Neuronal stem cell (in vitro differentiated cells): ENCODE measurements at regions not wholly inside any gene's neighbourhood (a gene's known extent, or its start where the extent isn't known, plus 50 kb on each side); places are given as distances from the start of the nearest gene placed in this dataset.

Source experiments
- DNase-seq: peaks from one replicate; pipeline ENCODE4 v3.0.0-alpha.2; 2013; ENCODE audit warnings: low spot score
- H2AFZ ChIP-seq: one replicate; pipeline ENCODE4 v1.6.1; 2013; ENCODE audit warnings: mild to moderate bottlenecking, low read length, inconsistent platforms
- H2AK5ac ChIP-seq: 2 replicates; pipeline ENCODE4 v1.6.1; 2013; ENCODE audit warnings: low read depth, mild to moderate bottlenecking, inconsistent platforms, low read length, moderate library complexity, mixed read lengths
- H2BK120ac ChIP-seq: 2 replicates; pipeline ENCODE4 v1.6.1; 2013; ENCODE audit warnings: low read depth, mild to moderate bottlenecking, inconsistent platforms, low read length, moderate library complexity, mixed read lengths
- H2BK12ac ChIP-seq: one replicate; pipeline ENCODE4 v1.6.1; 2013; ENCODE audit warnings: low read length, inconsistent platforms
- H2BK15ac ChIP-seq: 2 replicates; pipeline ENCODE4 v1.6.1; 2013; ENCODE audit warnings: mild to moderate bottlenecking, low read length, inconsistent platforms, mixed read lengths
- H2BK5ac ChIP-seq: one replicate; pipeline ENCODE4 v1.6.1; 2013; ENCODE audit warnings: inconsistent platforms, mild to moderate bottlenecking, low read length, moderate library complexity
- H3K14ac ChIP-seq: one replicate; pipeline ENCODE4 v1.6.1; 2013; ENCODE audit warnings: low read length, inconsistent platforms
- H3K18ac ChIP-seq: 2 replicates; pipeline ENCODE4 v1.6.1; 2013; ENCODE audit warnings: low read length, inconsistent platforms
- H3K23ac ChIP-seq: 2 replicates; pipeline ENCODE4 v1.6.1; 2013; ENCODE audit warnings: low read depth, mild to moderate bottlenecking, mixed read lengths, low read length, inconsistent platforms; ENCODE audit not compliant: poor library complexity
- H3K27ac ChIP-seq: replicated peaks from 3 replicates; pipeline ENCODE4 v1.5.1; 2013; ENCODE audit warnings: low read length, inconsistent platforms
- H3K27me3 ChIP-seq, 3 experiments: 2 replicates each; pipeline ENCODE4 v1.6.1; 2013; ENCODE audit warnings: low read length in 3 of 3, mild to moderate bottlenecking in 2 of 3, inconsistent platforms in 1 of 3, low read depth in 1 of 3, mixed read lengths in 1 of 3, moderate library complexity in 1 of 3; ENCODE audit not compliant: control insufficient read depth in 3 of 3, insufficient read depth in 3 of 3
- H3K36me3 ChIP-seq, 2 donors: replicated peaks in 1 of 2; 2 replicates each; pipeline ENCODE4 v1.6.1; 2013; ENCODE audit warnings: low read length in 2 of 2; ENCODE audit not compliant: control insufficient read depth in 2 of 2, insufficient read depth in 2 of 2
- H3K4ac ChIP-seq: 2 replicates; pipeline ENCODE4 v1.6.1; 2013; ENCODE audit warnings: inconsistent platforms, mild to moderate bottlenecking, low read length, moderate library complexity
- H3K4me1 ChIP-seq, 2 donors: 1 replicate in 1 of 2; 2 replicates in 1 of 2; pipeline ENCODE4 v1.6.1; 2013; ENCODE audit warnings: low read length in 2 of 2, low read depth in 1 of 2; ENCODE audit not compliant: control insufficient read depth in 2 of 2, insufficient read depth in 1 of 2
- H3K4me2 ChIP-seq: one replicate; pipeline ENCODE4 v1.6.1; 2013; ENCODE audit warnings: mild to moderate bottlenecking, low read length, inconsistent platforms; ENCODE audit not compliant: insufficient read depth, poor library complexity, severe bottlenecking
- H3K4me3 ChIP-seq, 2 donors: 2 replicates each; pipeline ENCODE4 v1.5.1; 2013; ENCODE audit warnings: low read length in 2 of 2, mild to moderate bottlenecking in 2 of 2, inconsistent platforms in 1 of 2, moderate library complexity in 1 of 2
- H3K79me1 ChIP-seq: one replicate; pipeline ENCODE4 v1.6.1; 2013; ENCODE audit warnings: low read depth, mild to moderate bottlenecking, inconsistent platforms, low read length, moderate library complexity
- H3K9ac ChIP-seq: one replicate; pipeline ENCODE4 v1.6.1; 2013; ENCODE audit warnings: mild to moderate bottlenecking, low read depth, low read length, inconsistent platforms; ENCODE audit not compliant: poor library complexity
- H3K9me3 ChIP-seq, 2 donors: replicated peaks in 1 of 2; 2 replicates each; pipeline versions ENCODE3 to v1.6.1; 2013; ENCODE audit warnings: low read length in 2 of 2, mild to moderate bottlenecking in 2 of 2, inconsistent platforms in 1 of 2, low read depth in 1 of 2, mixed read lengths in 1 of 2, moderate library complexity in 1 of 2; ENCODE audit not compliant: control insufficient read depth in 2 of 2, insufficient read depth in 1 of 2
- H4K8ac ChIP-seq: one replicate; pipeline ENCODE4 v1.6.1; 2013; ENCODE audit warnings: low read depth, mild to moderate bottlenecking, inconsistent platforms, low read length, moderate library complexity
- H4K91ac ChIP-seq: one replicate; pipeline ENCODE4 v1.6.1; 2013; ENCODE audit warnings: low read length, low read depth, mild to moderate bottlenecking, inconsistent platforms; ENCODE audit not compliant: poor library complexity
- WGBS, 2 donors: extraction: QIAGEN DNeasy Blood & Tissue Kit; methylation state at CpG; one replicate each; pipeline ENCODE4 v1.1.7; 2013; ENCODE audit warnings: missing lambda C conversion rate in 2 of 2, mixed read lengths in 1 of 2; ENCODE audit not compliant: insufficient read length in 2 of 2, insufficient replicate concordance in 1 of 2; ENCODE audit errors: extremely low coverage in 2 of 2; 5-methylcytosine and 5-hydroxymethylcytosine counted together

DNA sequence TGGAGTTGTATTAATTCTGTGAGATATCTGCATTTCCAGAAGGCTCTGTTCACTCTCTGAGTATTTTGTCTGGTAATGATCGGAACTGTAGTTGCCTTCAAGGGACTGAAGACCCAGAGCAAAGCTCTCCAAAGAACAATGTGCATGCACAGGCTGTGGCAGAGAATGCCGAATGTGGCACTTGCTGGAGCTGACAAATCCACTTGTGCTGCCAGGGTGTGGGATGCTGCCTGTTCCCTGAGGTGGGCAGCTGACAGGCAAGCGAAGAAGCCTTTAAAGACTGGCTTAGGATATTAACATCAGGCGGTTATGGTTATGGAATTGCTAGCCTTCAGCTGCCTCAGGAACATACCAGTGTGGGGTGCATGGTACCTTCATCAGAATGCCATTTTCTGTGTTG lies 419.9 kb upstream of the ATP2B1 start:
- Histone ChIP-seq H3K9ac (no peak overlapping the region), H3K9me3 (no peaks in the 10 kb centered on the region), H2BK12ac (no peak overlapping the region), H3K14ac (no peak overlapping the region), H3K36me3 (no peaks in the 10 kb centered on the region), H3K4me2 (no peak overlapping the region), H2AFZ (no peak overlapping the region), H3K4me3 (no peak overlapping the region), H3K27me3 (no peaks in the 10 kb centered on the region), H4K8ac (no peak overlapping the region), H2BK15ac (no peak overlapping the region), H2BK5ac (no peak overlapping the region), H2AK5ac (no peak overlapping the region), H3K4ac (no peak overlapping the region), H2BK120ac (no peak overlapping the region), H3K4me1 (no peaks in the 10 kb centered on the region), H3K23ac (no peak overlapping the region), H4K91ac (no peak overlapping the region), H3K79me1 (no peaks in the 10 kb centered on the region), H3K27ac (no peak overlapping the region), H3K18ac (no peak overlapping the region)
- DNase-seq: no peak
- WGBS, 2 donors: no CpG with 5 or more reads among the region's 4 CpGs

- H3K9ac ChIP-seq: no peak overlapping the region
Measured at GRCh38 chr12:90126125-90126524, 417.5 kb upstream of the ATP2B1 start.

DNA sequence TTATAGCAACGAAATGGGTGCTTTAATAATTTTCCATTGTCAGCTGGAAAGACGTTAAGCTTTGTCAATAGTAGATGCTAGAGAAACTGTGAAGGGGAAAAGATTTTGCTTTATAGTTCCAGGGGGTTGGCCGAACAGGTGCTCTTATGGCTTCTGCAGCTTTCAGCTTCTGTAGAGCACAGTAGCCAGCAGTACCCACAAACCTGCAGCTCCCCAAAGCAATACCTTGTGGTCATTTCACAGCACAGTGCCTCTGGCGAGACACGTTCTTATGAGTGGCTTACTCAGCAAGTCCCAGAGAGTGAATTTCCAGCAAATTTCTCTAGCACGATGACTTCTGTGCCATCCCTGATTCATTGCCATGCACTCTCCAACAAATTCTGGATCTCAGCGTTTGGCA lies 416.3 kb upstream of the ATP2B1 start:
- Histone ChIP-seq H2BK15ac (no peak overlapping the region), H3K27me3 (no peaks in the 10 kb centered on the region), H3K4me1 (no peaks in the 10 kb centered on the region), H3K79me1 (no peaks in the 10 kb centered on the region), H4K8ac (no peak overlapping the region), H3K36me3 (no peaks in the 10 kb centered on the region), H3K18ac (no peak overlapping the region), H2BK120ac (no peak overlapping the region), H2BK12ac (no peak overlapping the region), H2AK5ac (no peak overlapping the region), H3K9me3 (peaks cover 6% of the 10 kb centered on the region in 2 donors), H2BK5ac (no peak overlapping the region), H2AFZ (no peak overlapping the region), H3K4ac (no peak overlapping the region), H3K14ac (no peak overlapping the region), H3K9ac (no peak overlapping the region), H4K91ac (no peak overlapping the region), H3K4me3 (no peak overlapping the region), H3K27ac (no peak overlapping the region), H3K23ac (no peak overlapping the region), H3K4me2 (no peak overlapping the region)
- whole genome bisulfite sequencing, 2 donors: no CpG with 5 or more reads among the region's 7 CpGs
- no peak for DNase-seq

More at GRCh38 chr12:90126125-90126524, 417.5 kb upstream of the ATP2B1 start:
- Histone ChIP-seq H3K18ac (no peak overlapping the region), H3K4ac (no peak overlapping the region), H2BK15ac (no peak overlapping the region), H3K23ac (no peak overlapping the region), H4K8ac (no peak overlapping the region), H3K79me1 (no peaks in the 10 kb centered on the region), H3K36me3 (no peaks in the 10 kb centered on the region), H2AK5ac (no peak overlapping the region), H2BK12ac (no peak overlapping the region), H4K91ac (no peak overlapping the region), H3K27ac (no peak overlapping the region), H3K4me3 (no peak overlapping the region), H3K9me3 (peaks cover 2 to 6% of the 10 kb centered on the region in 2 donors), H3K27me3 (no peaks in the 10 kb centered on the region), H3K4me1 (no peaks in the 10 kb centered on the region), H3K14ac (no peak overlapping the region), H2BK5ac (no peak overlapping the region), H2AFZ (no peak overlapping the region), H3K4me2 (no peak overlapping the region), H2BK120ac (no peak overlapping the region)
- DNase-seq: no peak
- WGBS, 2 donors: no CpG with 5 or more reads among the region's 2 CpGs

GRCh38 chr12:90124289-90124688 lies 415.7 kb upstream of the ATP2B1 start:
- no CpG with 5 or more reads among the region's 2 CpGs for WGBS, 2 donors
- no peaks in the 10 kb centered on the region for H3K27me3 ChIP-seq
- no peak overlapping the region for H2AK5ac ChIP-seq

More at GRCh38 chr12:90124289-90124688, 415.7 kb upstream of the ATP2B1 start:
- Histone ChIP-seq H4K8ac (no peak overlapping the region), H2BK12ac (no peak overlapping the region), H3K18ac (no peak overlapping the region), H2BK5ac (no peak overlapping the region), H2AFZ (no peak overlapping the region), H3K9me3 (peaks cover 6% of the 10 kb centered on the region in 2 donors), H4K91ac (no peak overlapping the region), H3K4me1 (no peaks in the 10 kb centered on the region), H3K9ac (no peak overlapping the region), H2BK15ac (no peak overlapping the region), H3K23ac (no peak overlapping the region), H3K79me1 (no peaks in the 10 kb centered on the region), H3K27ac (no peak overlapping the region), H3K4me2 (no peak overlapping the region), H3K36me3 (no peaks in the 10 kb centered on the region), H3K4me3 (no peak overlapping the region), H3K14ac (no peak overlapping the region), H2BK120ac (no peak overlapping the region), H3K4ac (no peak overlapping the region)
- DNase-seq: no peak
